HG03097 (cell line): ENCODE measurements at regions not wholly inside any gene's neighbourhood (a gene's known extent, or its start where the extent isn't known, plus 50 kb on each side); places are given as distances from the start of the nearest gene placed in this dataset.

Experiments
- ATAC-seq: cut with Tn5 transposase; IDR thresholded peaks from one replicate; pipeline ENCODE4 v1.9.1; 2021; ENCODE audit not compliant: unreplicated experiment, low FRiP score

- no peak for ATAC-seq
Observed at GRCh38 chr5:21195145-21195544, 1207.1 kb upstream of the CDH18 start.

- no peak for ATAC-seq
Observed at GRCh38 chr5:21185536-21185935, 1197.5 kb upstream of the CDH18 start.

GRCh38 chr5:21184581-21184980 is 1196.6 kb upstream of the CDH18 start:
- no peak for ATAC-seq

GRCh38 chr5:21181609-21182125 is 1193.7 kb upstream of the CDH18 start:
- no peak for ATAC-seq

GRCh38 chr5:21173526-21173925 is 1185.5 kb upstream of the CDH18 start:
- ATAC-seq, result no peak

GRCh38 chr5:21173036-21173435 is 1185.0 kb upstream of the CDH18 start:
- ATAC-seq, result no peak

GRCh38 chr5:21171038-21171437 is 1183.0 kb upstream of the CDH18 start:
- ATAC-seq, result no peak

GRCh38 chr5:21168557-21168956 is 1180.6 kb upstream of the CDH18 start:
- no peak for ATAC-seq

GRCh38 chr5:21165344-21165743 is 1177.3 kb upstream of the CDH18 start:
- ATAC-seq, result no peak

- ATAC-seq, result no peak
Observed at GRCh38 chr5:21164425-21164824, 1176.4 kb upstream of the CDH18 start.

- no peak for ATAC-seq
Observed at GRCh38 chr5:21159510-21160059, 1171.6 kb upstream of the CDH18 start.

- no peak for ATAC-seq
Observed at GRCh38 chr5:21154526-21154925, 1166.5 kb upstream of the CDH18 start.

- no peak for ATAC-seq
Observed at GRCh38 chr5:21152611-21153010, 1164.6 kb upstream of the CDH18 start.

GRCh38 chr5:21145376-21145775 is 1157.4 kb upstream of the CDH18 start:
- ATAC-seq, result no peak

- no peak for ATAC-seq
Observed at GRCh38 chr5:21143686-21144085, 1155.7 kb upstream of the CDH18 start.

GRCh38 chr5:21142791-21143190 is 1154.8 kb upstream of the CDH18 start:
- ATAC-seq, result no peak

GRCh38 chr5:21140987-21141386 is 1153.0 kb upstream of the CDH18 start:
- ATAC-seq, result no peak

GRCh38 chr5:21126236-21126635 is 1138.2 kb upstream of the CDH18 start:
- no peak for ATAC-seq

- ATAC-seq, result no peak
Observed at GRCh38 chr5:21125238-21125983, 1137.4 kb upstream of the CDH18 start.

GRCh38 chr5:21121213-21121612 is 1133.2 kb upstream of the CDH18 start:
- ATAC-seq, result no peak

GRCh38 chr5:21097661-21098060 is 1109.7 kb upstream of the CDH18 start:
- ATAC-seq, result no peak

GRCh38 chr5:21094619-21095018 is 1106.6 kb upstream of the CDH18 start:
- no peak for ATAC-seq
